HepG2 (cell line): ENCODE measurements at regions not wholly inside any gene's neighbourhood (a gene's known extent, or its start where the extent isn't known, plus 50 kb on each side); places are given as distances from the start of the nearest gene placed in this dataset.

Experiments used
- FOXA1 ChIP-seq, 2 experiments: fragments of 450-650 bp in 1 of 2; sonication (generic) in 1 of 2; formaldehyde crosslinking in 1 of 2; IDR thresholded peaks; 2 replicates each; pipeline versions ENCODE4 v1.4.0 to v1.6.1; 2016 to 2020; ENCODE audit warnings: missing genetic modification reagents in 1 of 2
- FOXK2 ChIP-seq: fragments of 450-650 bp; IDR thresholded peaks from 2 replicates; pipeline ENCODE4 v1.6.1; 2016
- HOXA5 ChIP-seq: sonication (generic); formaldehyde crosslinking; IDR thresholded peaks from 2 replicates; pipeline ENCODE4 v1.4.0; 2020; ENCODE audit warnings: missing genetic modification reagents
- MAZ ChIP-seq, 2 experiments: sonication (generic) in 1 of 2; formaldehyde crosslinking in 1 of 2; IDR thresholded peaks; 2 replicates each; pipeline versions ENCODE4 v1.5.0 to v1.6.1; 2012 to 2020; ENCODE audit warnings: low read depth in 2 of 2, mild to moderate bottlenecking in 2 of 2, borderline replicate concordance in 1 of 2, improper control_type of control experiment in 1 of 2, low read length in 1 of 2, missing genetic modification reagents in 1 of 2, moderate library complexity in 1 of 2
- MEIS2 ChIP-seq: sonication (generic); formaldehyde crosslinking; IDR thresholded peaks from 2 replicates; pipeline ENCODE4 v1.9.0; 2021; ENCODE audit warnings: mild to moderate bottlenecking, missing genetic modification reagents
- NKX3-1 ChIP-seq: sonication (generic); formaldehyde crosslinking; IDR thresholded peaks from 2 replicates; pipeline ENCODE4 v1.5.0; 2020; ENCODE audit warnings: missing genetic modification reagents
- ZNF12 ChIP-seq: sonication (generic); formaldehyde crosslinking; IDR thresholded peaks from 2 replicates; pipeline ENCODE4 v1.5.0; 2020; ENCODE audit warnings: missing genetic modification reagents
- ZNF253 ChIP-seq: sonication (generic); formaldehyde crosslinking; IDR thresholded peaks from 2 replicates; pipeline ENCODE4 v1.8.0; 2022; ENCODE audit warnings: mild to moderate bottlenecking, missing genetic modification reagents, borderline replicate concordance
- ZNF317 ChIP-seq: sonication (generic); formaldehyde crosslinking; IDR thresholded peaks from 2 replicates; pipeline ENCODE4 v1.5.0; 2020; ENCODE audit warnings: mild to moderate bottlenecking, missing genetic modification reagents
- ZNF713 ChIP-seq: sonication (generic); formaldehyde crosslinking; IDR thresholded peaks from 2 replicates; pipeline ENCODE4 v1.4.0; 2020; ENCODE audit warnings: mild to moderate bottlenecking, missing genetic modification reagents
- TF ChIP-seq, protein P1 (sequence below): sonication (generic); formaldehyde crosslinking; IDR thresholded peaks from 2 replicates; pipeline ENCODE4 v1.4.0; 2020; ENCODE audit warnings: low read depth, missing genetic modification reagents
- TF ChIP-seq, protein P2 (sequence below): sonication (generic); formaldehyde crosslinking; IDR thresholded peaks from 2 replicates; pipeline ENCODE4 v1.9.0; 2021; ENCODE audit warnings: missing genetic modification reagents, borderline replicate concordance
- TF ChIP-seq, protein P3 (sequence below): sonication (generic); formaldehyde crosslinking; IDR thresholded peaks from 2 replicates; pipeline ENCODE4 v1.4.0; 2020; ENCODE audit warnings: missing genetic modification reagents
- TF ChIP-seq, protein P4 (sequence below), 2 experiments: sonication (generic) in 1 of 2; formaldehyde crosslinking in 1 of 2; IDR thresholded peaks; 2 replicates each; pipeline versions ENCODE4 v1.4.0 to v1.6.1; 2018 to 2020; ENCODE audit warnings: missing genetic modification reagents in 2 of 2, borderline replicate concordance in 1 of 2, low read depth in 1 of 2, mild to moderate bottlenecking in 1 of 2, missing biosample characterization in 1 of 2

DNA sequence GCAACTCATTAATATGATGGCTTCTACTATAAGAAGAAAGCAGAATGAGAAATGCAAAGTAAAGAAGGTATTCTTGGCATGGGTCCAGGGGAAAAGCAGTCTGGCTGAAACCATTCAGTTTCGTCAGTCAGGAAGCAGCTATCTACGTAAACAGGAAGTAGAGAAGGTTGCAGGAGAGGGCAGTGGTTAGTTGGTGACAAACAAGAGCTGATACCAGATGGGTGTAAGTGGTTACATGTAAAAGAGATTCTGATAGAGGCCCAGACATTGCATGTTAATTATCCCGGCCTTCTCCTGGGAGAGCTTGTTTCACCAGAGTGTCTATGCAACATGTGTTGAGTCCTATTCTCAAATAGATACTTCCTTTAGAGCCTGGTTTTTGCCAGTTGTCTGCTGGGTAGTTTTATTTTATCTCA, 58.4 kb upstream of the PSMA1 start (continued):
- TF ChIP-seq, protein P1, sequence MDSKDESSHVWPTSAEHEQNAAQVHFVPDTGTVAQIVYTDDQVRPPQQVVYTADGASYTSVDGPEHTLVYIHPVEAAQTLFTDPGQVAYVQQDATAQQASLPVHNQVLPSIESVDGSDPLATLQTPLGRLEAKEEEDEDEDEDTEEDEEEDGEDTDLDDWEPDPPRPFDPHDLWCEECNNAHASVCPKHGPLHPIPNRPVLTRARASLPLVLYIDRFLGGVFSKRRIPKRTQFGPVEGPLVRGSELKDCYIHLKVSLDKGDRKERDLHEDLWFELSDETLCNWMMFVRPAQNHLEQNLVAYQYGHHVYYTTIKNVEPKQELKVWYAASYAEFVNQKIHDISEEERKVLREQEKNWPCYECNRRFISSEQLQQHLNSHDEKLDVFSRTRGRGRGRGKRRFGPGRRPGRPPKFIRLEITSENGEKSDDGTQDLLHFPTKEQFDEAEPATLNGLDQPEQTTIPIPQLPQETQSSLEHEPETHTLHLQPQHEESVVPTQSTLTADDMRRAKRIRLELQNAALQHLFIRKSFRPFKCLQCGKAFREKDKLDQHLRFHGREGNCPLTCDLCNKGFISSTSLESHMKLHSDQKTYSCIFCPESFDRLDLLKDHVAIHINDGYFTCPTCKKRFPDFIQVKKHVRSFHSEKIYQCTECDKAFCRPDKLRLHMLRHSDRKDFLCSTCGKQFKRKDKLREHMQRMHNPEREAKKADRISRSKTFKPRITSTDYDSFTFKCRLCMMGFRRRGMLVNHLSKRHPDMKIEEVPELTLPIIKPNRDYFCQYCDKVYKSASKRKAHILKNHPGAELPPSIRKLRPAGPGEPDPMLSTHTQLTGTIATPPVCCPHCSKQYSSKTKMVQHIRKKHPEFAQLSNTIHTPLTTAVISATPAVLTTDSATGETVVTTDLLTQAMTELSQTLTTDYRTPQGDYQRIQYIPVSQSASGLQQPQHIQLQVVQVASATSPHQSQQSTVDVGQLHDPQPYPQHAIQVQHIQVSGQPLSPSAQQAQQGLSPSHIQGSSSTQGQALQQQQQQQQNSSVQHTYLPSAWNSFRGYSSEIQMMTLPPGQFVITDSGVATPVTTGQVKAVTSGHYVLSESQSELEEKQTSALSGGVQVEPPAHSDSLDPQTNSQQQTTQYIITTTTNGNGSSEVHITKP (CRISPR knock-in tag), result 0 out of 2 replicates have a peak, but pooled peaks have one; percentile 68
- TF ChIP-seq HOXA5 (CRISPR knock-in tag), result no peak
- peak; percentile 66; the same call in 1 of the 2 replicates for TF ChIP-seq MEIS2
- 0 out of 2 replicates have a peak, but pooled peaks have one; percentile 32 for TF ChIP-seq ZNF12
- TF ChIP-seq, protein P2, sequence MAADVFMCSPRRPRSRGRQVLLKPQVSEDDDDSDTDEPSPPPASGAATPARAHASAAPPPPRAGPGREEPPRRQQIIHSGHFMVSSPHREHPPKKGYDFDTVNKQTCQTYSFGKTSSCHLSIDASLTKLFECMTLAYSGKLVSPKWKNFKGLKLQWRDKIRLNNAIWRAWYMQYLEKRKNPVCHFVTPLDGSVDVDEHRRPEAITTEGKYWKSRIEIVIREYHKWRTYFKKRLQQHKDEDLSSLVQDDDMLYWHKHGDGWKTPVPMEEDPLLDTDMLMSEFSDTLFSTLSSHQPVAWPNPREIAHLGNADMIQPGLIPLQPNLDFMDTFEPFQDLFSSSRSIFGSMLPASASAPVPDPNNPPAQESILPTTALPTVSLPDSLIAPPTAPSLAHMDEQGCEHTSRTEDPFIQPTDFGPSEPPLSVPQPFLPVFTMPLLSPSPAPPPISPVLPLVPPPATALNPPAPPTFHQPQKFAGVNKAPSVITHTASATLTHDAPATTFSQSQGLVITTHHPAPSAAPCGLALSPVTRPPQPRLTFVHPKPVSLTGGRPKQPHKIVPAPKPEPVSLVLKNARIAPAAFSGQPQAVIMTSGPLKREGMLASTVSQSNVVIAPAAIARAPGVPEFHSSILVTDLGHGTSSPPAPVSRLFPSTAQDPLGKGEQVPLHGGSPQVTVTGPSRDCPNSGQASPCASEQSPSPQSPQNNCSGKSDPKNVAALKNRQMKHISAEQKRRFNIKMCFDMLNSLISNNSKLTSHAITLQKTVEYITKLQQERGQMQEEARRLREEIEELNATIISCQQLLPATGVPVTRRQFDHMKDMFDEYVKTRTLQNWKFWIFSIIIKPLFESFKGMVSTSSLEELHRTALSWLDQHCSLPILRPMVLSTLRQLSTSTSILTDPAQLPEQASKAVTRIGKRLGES (CRISPR knock-in tag), result no peak
- no peak for TF ChIP-seq ZNF253 (CRISPR knock-in tag)
- peak; percentile 63; the same call in 1 of the 2 replicates for TF ChIP-seq FOXK2
- TF ChIP-seq FOXA1 (IDR thresholded peaks at IDR 0.05), result no peak
- peak; percentile 82 for TF ChIP-seq FOXA1 (CRISPR knock-in tag; IDR thresholded peaks at IDR 0.05)
- TF ChIP-seq, protein P3, sequence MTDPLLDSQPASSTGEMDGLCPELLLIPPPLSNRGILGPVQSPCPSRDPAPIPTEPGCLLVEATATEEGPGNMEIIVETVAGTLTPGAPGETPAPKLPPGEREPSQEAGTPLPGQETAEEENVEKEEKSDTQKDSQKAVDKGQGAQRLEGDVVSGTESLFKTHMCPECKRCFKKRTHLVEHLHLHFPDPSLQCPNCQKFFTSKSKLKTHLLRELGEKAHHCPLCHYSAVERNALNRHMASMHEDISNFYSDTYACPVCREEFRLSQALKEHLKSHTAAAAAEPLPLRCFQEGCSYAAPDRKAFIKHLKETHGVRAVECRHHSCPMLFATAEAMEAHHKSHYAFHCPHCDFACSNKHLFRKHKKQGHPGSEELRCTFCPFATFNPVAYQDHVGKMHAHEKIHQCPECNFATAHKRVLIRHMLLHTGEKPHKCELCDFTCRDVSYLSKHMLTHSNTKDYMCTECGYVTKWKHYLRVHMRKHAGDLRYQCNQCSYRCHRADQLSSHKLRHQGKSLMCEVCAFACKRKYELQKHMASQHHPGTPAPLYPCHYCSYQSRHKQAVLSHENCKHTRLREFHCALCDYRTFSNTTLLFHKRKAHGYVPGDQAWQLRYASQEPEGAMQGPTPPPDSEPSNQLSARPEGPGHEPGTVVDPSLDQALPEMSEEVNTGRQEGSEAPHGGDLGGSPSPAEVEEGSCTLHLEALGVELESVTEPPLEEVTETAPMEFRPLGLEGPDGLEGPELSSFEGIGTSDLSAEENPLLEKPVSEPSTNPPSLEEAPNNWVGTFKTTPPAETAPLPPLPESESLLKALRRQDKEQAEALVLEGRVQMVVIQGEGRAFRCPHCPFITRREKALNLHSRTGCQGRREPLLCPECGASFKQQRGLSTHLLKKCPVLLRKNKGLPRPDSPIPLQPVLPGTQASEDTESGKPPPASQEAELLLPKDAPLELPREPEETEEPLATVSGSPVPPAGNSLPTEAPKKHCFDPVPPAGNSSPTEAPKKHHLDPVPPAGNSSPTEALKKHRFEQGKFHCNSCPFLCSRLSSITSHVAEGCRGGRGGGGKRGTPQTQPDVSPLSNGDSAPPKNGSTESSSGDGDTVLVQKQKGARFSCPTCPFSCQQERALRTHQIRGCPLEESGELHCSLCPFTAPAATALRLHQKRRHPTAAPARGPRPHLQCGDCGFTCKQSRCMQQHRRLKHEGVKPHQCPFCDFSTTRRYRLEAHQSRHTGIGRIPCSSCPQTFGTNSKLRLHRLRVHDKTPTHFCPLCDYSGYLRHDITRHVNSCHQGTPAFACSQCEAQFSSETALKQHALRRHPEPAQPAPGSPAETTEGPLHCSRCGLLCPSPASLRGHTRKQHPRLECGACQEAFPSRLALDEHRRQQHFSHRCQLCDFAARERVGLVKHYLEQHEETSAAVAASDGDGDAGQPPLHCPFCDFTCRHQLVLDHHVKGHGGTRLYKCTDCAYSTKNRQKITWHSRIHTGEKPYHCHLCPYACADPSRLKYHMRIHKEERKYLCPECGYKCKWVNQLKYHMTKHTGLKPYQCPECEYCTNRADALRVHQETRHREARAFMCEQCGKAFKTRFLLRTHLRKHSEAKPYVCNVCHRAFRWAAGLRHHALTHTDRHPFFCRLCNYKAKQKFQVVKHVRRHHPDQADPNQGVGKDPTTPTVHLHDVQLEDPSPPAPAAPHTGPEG (CRISPR knock-in tag), result no peak
- TF ChIP-seq, protein P4, sequence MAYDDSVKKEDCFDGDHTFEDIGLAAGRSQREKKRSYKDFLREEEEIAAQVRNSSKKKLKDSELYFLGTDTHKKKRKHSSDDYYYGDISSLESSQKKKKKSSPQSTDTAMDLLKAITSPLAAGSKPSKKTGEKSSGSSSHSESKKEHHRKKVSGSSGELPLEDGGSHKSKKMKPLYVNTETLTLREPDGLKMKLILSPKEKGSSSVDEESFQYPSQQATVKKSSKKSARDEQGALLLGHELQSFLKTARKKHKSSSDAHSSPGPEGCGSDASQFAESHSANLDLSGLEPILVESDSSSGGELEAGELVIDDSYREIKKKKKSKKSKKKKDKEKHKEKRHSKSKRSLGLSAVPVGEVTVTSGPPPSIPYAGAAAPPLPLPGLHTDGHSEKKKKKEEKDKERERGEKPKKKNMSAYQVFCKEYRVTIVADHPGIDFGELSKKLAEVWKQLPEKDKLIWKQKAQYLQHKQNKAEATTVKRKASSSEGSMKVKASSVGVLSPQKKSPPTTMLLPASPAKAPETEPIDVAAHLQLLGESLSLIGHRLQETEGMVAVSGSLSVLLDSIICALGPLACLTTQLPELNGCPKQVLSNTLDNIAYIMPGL (CRISPR knock-in tag; IDR thresholded peaks at IDR 0.05; ENCODE audit: borderline replicate concordance in 1 of 2, low read depth in 1 of 2), result peak in 1 of 2 experiments; percentile 22; a peak in 1 of 4 replicates
- TF ChIP-seq NKX3-1 (CRISPR knock-in tag), result no peak
- 0 out of 2 replicates have a peak, but pooled peaks have one; percentile 40 for TF ChIP-seq ZNF317 (CRISPR knock-in tag)
- no peak for TF ChIP-seq MAZ (IDR thresholded peaks at IDR 0.05; ENCODE audit: borderline replicate concordance, low read depth, low read length)
- no peak for TF ChIP-seq MAZ (CRISPR knock-in tag; IDR thresholded peaks at IDR 0.05; ENCODE audit: low read depth)
- TF ChIP-seq ZNF713 (CRISPR knock-in tag), result no peak
